Testis (tissue), 2 donors: ENCODE measurements at regions not wholly inside any gene's neighbourhood (a gene's known extent, or its start where the extent isn't known, plus 50 kb on each side); places are given as distances from the start of the nearest gene placed in this dataset.

Experiments
- DNase-seq: peaks from one replicate; pipeline ENCODE4 v3.0.0-alpha.2; 2019
- H3K27ac ChIP-seq, 2 donors: fragments of 200-600 bp; sonication (generic); one replicate each; pipeline ENCODE4 v1.5.1; 2019
- H3K27me3 ChIP-seq: fragments of 200-600 bp; sonication (generic); one replicate; pipeline ENCODE4 v1.5.1; 2019
- H3K36me3 ChIP-seq: fragments of 200-600 bp; sonication (generic); one replicate; pipeline ENCODE4 v1.5.1; 2017; ENCODE audit warnings: low read depth; ENCODE audit errors: missing control alignments
- H3K4me1 ChIP-seq: fragments of 200-600 bp; sonication (generic); one replicate; pipeline ENCODE4 v1.5.1; 2019
- H3K4me3 ChIP-seq, 2 donors: fragments of 200-600 bp; sonication (generic); one replicate each; pipeline ENCODE4 v1.5.1; 2017 to 2019
- H3K9me3 ChIP-seq: fragments of 200-600 bp; sonication (generic); one replicate; pipeline ENCODE4 v1.5.1; 2017
- CTCF ChIP-seq, 3 experiments: fragments of 450-650 bp in 2 of 3; fragments of 200-600 bp in 1 of 3; sonication (generic) in 1 of 3; IDR thresholded peaks; one replicate each; pipeline ENCODE4 v1.5.1; 2016 to 2019; ENCODE audit warnings: antibody characterized with exemption in 3 of 3, mild to moderate bottlenecking in 2 of 3, moderate library complexity in 1 of 3
- POLR2A ChIP-seq: fragments of 450-650 bp; IDR thresholded peaks from one replicate; pipeline ENCODE4 v1.6.1; 2017; ENCODE audit warnings: antibody characterized with exemption, mild to moderate bottlenecking, moderate library complexity
- WGBS, 2 donors: methylation state at CpG; one replicate each; pipeline ENCODE4 v1.1.5; 2018; 5-methylcytosine and 5-hydroxymethylcytosine counted together
- intact Hi-C: fragments of 100-400 bp; cut with DNase I; formaldehyde crosslinking; loops from one replicate; pipeline ENCODE4 v1.15.1; 2023; ENCODE audit warnings: low total_unique reads

- H3K9me3 ChIP-seq: no peaks in the 10 kb centered on the region
- H3K36me3 ChIP-seq: no peaks in the 10 kb centered on the region
- no peak overlapping the region for H3K27ac ChIP-seq
- intact Hi-C loops: no loop called here
- H3K4me1 ChIP-seq: no peaks in the 10 kb centered on the region
- H3K4me3 ChIP-seq: no peak overlapping the region
- H3K27me3 ChIP-seq: no peaks in the 10 kb centered on the region
- no peak for DNase-seq
- 49 to 64% methylated on average over 3 of the region's 3 CpGs for WGBS, 2 donors
- no peak for TF ChIP-seq POLR2A
- TF ChIP-seq CTCF (IDR thresholded peaks at IDR 0.05): no peak
These were observed 899.5 kb upstream of the INTU start for GRCh38 chr4:126733301-126733700.

GRCh38 chr4:126734465-126734864 lies 898.3 kb upstream of the INTU start:
- no peak for DNase-seq
- Histone ChIP-seq H3K36me3 (no peaks in the 10 kb centered on the region), H3K4me1 (no peaks in the 10 kb centered on the region), H3K9me3 (no peaks in the 10 kb centered on the region), H3K27ac (no peak overlapping the region), H3K27me3 (no peaks in the 10 kb centered on the region), H3K4me3 (no peak overlapping the region)
- 40 to 50% methylated on average over 2 of the region's 2 CpGs for WGBS, 2 donors
- TF ChIP-seq CTCF (IDR thresholded peaks at IDR 0.05): no peak
- intact Hi-C loops: no loop called here

DNA sequence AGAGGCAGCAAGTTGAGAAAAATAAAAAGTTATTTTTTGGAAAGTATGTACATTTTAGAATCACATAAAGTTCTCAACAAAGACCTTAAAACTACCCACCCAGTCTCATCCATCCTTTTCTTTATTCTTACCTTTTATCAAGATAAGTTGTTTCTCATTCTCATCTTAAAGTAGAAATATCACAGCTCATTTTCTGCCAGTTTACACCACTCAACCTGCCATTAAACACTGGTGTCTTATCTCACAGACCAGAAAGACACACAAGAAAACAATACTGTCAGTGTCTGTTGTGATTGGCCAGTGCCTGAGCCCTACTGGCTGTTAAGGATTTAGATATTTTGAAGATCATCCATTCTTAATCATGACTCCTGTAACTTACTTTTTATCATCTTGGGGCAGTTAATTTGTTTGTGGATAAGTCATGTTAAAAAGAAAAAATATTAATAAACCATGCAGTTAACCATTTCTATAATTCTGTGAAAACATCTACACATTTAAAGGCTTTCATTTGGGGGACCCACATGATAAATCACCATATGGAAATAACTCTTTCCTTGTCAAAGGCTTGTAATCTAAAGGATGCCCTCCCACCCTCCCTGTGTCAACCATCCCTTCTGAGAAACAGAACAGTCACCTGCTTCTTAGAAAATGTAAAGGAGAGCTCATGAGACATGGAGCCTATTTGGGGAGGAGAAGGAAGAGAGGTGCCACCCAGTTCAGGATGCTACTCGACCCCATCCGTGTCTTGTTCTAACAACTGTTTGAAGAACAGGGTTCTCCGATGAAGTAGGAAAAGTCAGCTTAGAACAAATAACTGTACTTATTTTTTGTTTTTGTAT lies 897.2 kb upstream of the INTU start:
- WGBS, 2 donors: 95 to 96% methylated on average over 3 of the region's 3 CpGs
- Histone ChIP-seq H3K9me3 (no peaks in the 10 kb centered on the region), H3K27ac (no peak overlapping the region), H3K4me3 (no peak overlapping the region), H3K27me3 (no peaks in the 10 kb centered on the region), H3K4me1 (no peaks in the 10 kb centered on the region), H3K36me3 (no peaks in the 10 kb centered on the region)
- no peak for TF ChIP-seq POLR2A
- no peak for TF ChIP-seq CTCF (IDR thresholded peaks at IDR 0.05)
- intact Hi-C loops: no loop called here
- no peak for DNase-seq

DNA sequence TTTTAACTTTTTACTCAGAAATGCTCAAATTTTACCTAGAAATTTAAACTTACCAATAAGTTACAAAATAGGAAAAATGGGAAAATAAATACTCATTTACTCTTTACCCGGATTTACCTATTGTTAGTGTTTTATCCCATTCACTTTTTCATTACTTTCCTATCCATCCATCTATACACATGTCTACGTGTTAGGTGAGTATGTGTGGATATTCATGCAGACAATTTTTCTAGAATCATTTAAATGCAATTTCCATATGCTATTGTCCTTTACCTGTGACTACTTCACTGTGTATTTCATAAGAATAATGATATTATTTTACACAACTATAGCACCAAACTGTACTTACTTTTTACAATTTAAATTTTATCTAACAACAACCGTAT lies 896.6 kb upstream of the INTU start:
- Histone ChIP-seq H3K4me1 (no peaks in the 10 kb centered on the region), H3K9me3 (no peaks in the 10 kb centered on the region), H3K36me3 (no peaks in the 10 kb centered on the region), H3K27me3 (no peaks in the 10 kb centered on the region), H3K27ac (no peak overlapping the region), H3K4me3 (no peak overlapping the region)
- WGBS, 2 donors: 91 to 99% methylated on average over 3 of the region's 3 CpGs
- intact Hi-C loops: no loop called here
- no peak for DNase-seq
- TF ChIP-seq POLR2A (no peak), CTCF (IDR thresholded peaks at IDR 0.05) (no peak)

DNA sequence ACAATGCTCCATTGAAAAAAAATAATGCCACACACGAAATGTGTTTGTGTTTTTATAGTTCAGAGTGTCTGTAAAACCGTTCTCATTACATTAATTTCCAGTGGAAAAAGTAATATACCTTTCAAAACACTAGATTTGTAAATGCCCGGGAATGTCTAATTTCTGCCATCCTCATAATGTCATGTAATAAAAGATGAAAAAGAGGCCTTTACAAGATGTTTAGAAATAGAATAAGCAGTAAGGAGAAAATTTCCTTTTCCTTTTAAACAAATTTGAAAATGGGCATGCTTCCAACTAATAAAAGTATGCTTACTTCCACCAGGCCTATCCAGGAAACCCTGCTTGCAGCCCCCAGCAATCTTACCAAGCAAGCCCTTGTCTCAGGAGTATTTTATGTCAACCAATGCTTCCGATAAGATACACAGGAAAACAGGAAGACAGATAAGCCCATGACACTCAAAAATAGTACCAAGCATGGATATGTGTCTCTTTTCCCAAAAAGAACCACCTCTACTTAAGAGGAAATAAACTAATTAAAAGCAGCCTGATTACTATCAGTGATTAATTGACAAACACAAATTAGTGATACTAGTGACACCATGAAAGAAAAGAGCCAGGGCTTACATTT lies 894.7 kb upstream of the INTU start:
- H3K27me3 ChIP-seq: no peaks in the 10 kb centered on the region
- no peak for TF ChIP-seq POLR2A
- TF ChIP-seq CTCF (IDR thresholded peaks at IDR 0.05): no peak
- H3K4me3 ChIP-seq: no peak overlapping the region
- no peaks in the 10 kb centered on the region for H3K9me3 ChIP-seq
- DNase-seq: no peak
- no peaks in the 10 kb centered on the region for H3K4me1 ChIP-seq
- WGBS, 2 donors: 74 to 76% methylated on average over 4 of the region's 4 CpGs
- H3K27ac ChIP-seq: no peak overlapping the region
- H3K36me3 ChIP-seq: no peaks in the 10 kb centered on the region
- intact Hi-C loops: no loop called here
